ENCODE measurements at regions not wholly inside any gene's neighbourhood (a gene's known extent, or its start where the extent isn't known, plus 50 kb on each side); places are given as distances from the start of the nearest gene placed in this dataset.

- no peak for TF ChIP-seq EZH2phosphoT487 (IDR thresholded peaks at IDR 0.05; ENCODE audit: insufficient read depth, low read depth)
- TF ChIP-seq EZH2 (IDR thresholded peaks at IDR 0.05; ENCODE audit: insufficient read depth, poor library complexity, severe bottlenecking), result no peak
Observed at GRCh38 chr11:70581991-70582885, 183.9 kb downstream of the CTTN start.

Data from GM23248 (cell line).